GM23338 (cell line): ENCODE measurements at regions not wholly inside any gene's neighbourhood (a gene's known extent, or its start where the extent isn't known, plus 50 kb on each side); places are given as distances from the start of the nearest gene placed in this dataset.

ENCODE experiments used
- ATAC-seq: fragments of 200-7000 bp; cut with Tn5 transposase; 3 replicates; pipeline ENCODE4 v1.9.1; 2020
- DNase-seq: peaks from one replicate; pipeline ENCODE4 v3.0.0-alpha.2; 2015; ENCODE audit warnings: low spot score
- H2AFZ ChIP-seq: fragments of 200-600 bp; sonication (generic); 2 replicates; pipeline ENCODE4 v1.8.0; 2016; ENCODE audit warnings: antibody characterized with exemption, mild to moderate bottlenecking, moderate library complexity
- H3F3A ChIP-seq: fragments of 200-600 bp; sonication (generic); replicated peaks from 2 replicates; pipeline ENCODE4 v1.8.0; 2017; ENCODE audit warnings: antibody characterized with exemption, mixed run types, low read depth
- H3K27ac ChIP-seq: fragments of 200-600 bp; sonication (generic); 2 replicates; pipeline ENCODE4 v1.6.1; 2016; ENCODE audit warnings: low read depth
- H3K27me3 ChIP-seq: fragments of 200-600 bp; sonication (generic); 2 replicates; pipeline ENCODE4 v1.8.0; 2016; ENCODE audit warnings: mild to moderate bottlenecking, mixed run types, moderate library complexity; ENCODE audit not compliant: insufficient read depth
- H3K36me3 ChIP-seq: fragments of 200-600 bp; sonication (generic); 2 replicates; pipeline ENCODE4 v1.8.0; 2016; ENCODE audit warnings: mild to moderate bottlenecking; ENCODE audit not compliant: insufficient read depth
- H3K4me1 ChIP-seq: fragments of 200-600 bp; sonication (generic); 2 replicates; pipeline ENCODE4 v1.8.0; 2016; ENCODE audit warnings: mild to moderate bottlenecking, moderate library complexity; ENCODE audit not compliant: insufficient read depth
- H3K4me2 ChIP-seq: fragments of 200-600 bp; sonication (generic); 2 replicates; pipeline ENCODE4 v1.7.1; 2017; ENCODE audit warnings: mixed run types
- H3K4me3 ChIP-seq: fragments of 200-600 bp; sonication (generic); 2 replicates; pipeline ENCODE4 v1.6.1; 2016; ENCODE audit warnings: mixed run types
- H3K79me2 ChIP-seq: fragments of 200-600 bp; sonication (generic); replicated peaks from 2 replicates; pipeline ENCODE4 v1.8.0; 2017; ENCODE audit warnings: mild to moderate bottlenecking; ENCODE audit not compliant: insufficient read depth
- H3K9me2 ChIP-seq: fragments of 200-600 bp; sonication (generic); 2 replicates; pipeline ENCODE4 v1.8.0; 2017; ENCODE audit not compliant: insufficient read depth
- H4K20me1 ChIP-seq: fragments of 200-600 bp; sonication (generic); replicated peaks from 2 replicates; pipeline ENCODE4 v1.8.0; 2017; ENCODE audit warnings: mild to moderate bottlenecking; ENCODE audit not compliant: insufficient read depth
- H3K27ac Mint-ChIP-seq: 2 replicates; pipeline ENCODE4 v1.8.0; 2020; ENCODE audit warnings: inconsistent platforms, mild to moderate bottlenecking, moderate library complexity, mixed read lengths
- H3K27me3 Mint-ChIP-seq: 3 replicates; pipeline ENCODE4 v1.8.0; 2022; ENCODE audit warnings: low read depth, mild to moderate bottlenecking, moderate library complexity, mixed read lengths, inconsistent platforms; ENCODE audit not compliant: insufficient read depth, poor library complexity
- H3K36me3 Mint-ChIP-seq: 3 replicates; pipeline ENCODE4 v1.8.0; 2021; ENCODE audit warnings: low read depth, mild to moderate bottlenecking, inconsistent platforms, moderate library complexity, mixed read lengths
- H3K4me1 Mint-ChIP-seq: 3 replicates; pipeline ENCODE4 v1.8.0; 2020; ENCODE audit warnings: mild to moderate bottlenecking, inconsistent platforms, mixed read lengths
- H3K4me3 Mint-ChIP-seq: 3 replicates; pipeline ENCODE4 v1.8.0; 2021; ENCODE audit warnings: moderate library complexity, mild to moderate bottlenecking, inconsistent platforms, mixed read lengths
- H3K9me3 Mint-ChIP-seq: 3 replicates; pipeline ENCODE4 v1.8.0; 2020; ENCODE audit warnings: moderate library complexity, mild to moderate bottlenecking, inconsistent platforms, mixed read lengths
- CTCF ChIP-seq, 2 experiments: fragments of 200-600 bp in 1 of 2; sonication (generic) in 1 of 2; conservative IDR thresholded peaks; 2 replicates each; pipeline versions ENCODE4 v1.5.1 to v1.6.1; 2016 to 2017; ENCODE audit warnings: antibody characterized with exemption in 2 of 2, low read depth in 2 of 2, mild to moderate bottlenecking in 2 of 2, moderate library complexity in 1 of 2
- ETS1 ChIP-seq: IDR thresholded peaks from 2 replicates; pipeline ENCODE4 v1.6.1; 2016; ENCODE audit warnings: antibody characterized with exemption
- EZH2 ChIP-seq: fragments of 200-600 bp; sonication (generic); IDR thresholded peaks from one replicate; pipeline ENCODE4 v1.8.0; 2017; ENCODE audit warnings: antibody characterized with exemption, mild to moderate bottlenecking, low read depth; ENCODE audit not compliant: unreplicated experiment
- EZH2phosphoT487 ChIP-seq: fragments of 200-600 bp; sonication (generic); IDR thresholded peaks from one replicate; pipeline ENCODE4 v1.8.1; 2018; ENCODE audit warnings: antibody characterized with exemption; ENCODE audit not compliant: unreplicated experiment
- JUNB ChIP-seq: IDR thresholded peaks from one replicate; pipeline ENCODE4 v1.6.1; 2016; ENCODE audit warnings: antibody characterized with exemption; ENCODE audit not compliant: unreplicated experiment
- POLR2AphosphoS5 ChIP-seq: IDR thresholded peaks from 2 replicates; pipeline ENCODE4 v1.6.1; 2016; ENCODE audit warnings: antibody characterized with exemption, low read depth
- REST ChIP-seq: IDR thresholded peaks from one replicate; pipeline ENCODE4 v1.6.1; 2018; ENCODE audit warnings: antibody characterized with exemption; ENCODE audit not compliant: unreplicated experiment
- STAT1 ChIP-seq: IDR thresholded peaks from one replicate; pipeline ENCODE4 v1.6.1; 2016; ENCODE audit warnings: antibody characterized with exemption; ENCODE audit not compliant: unreplicated experiment
- ZNF331 ChIP-seq: fragments of 250-450 bp; sonication (Bioruptor Pico); IDR thresholded peaks from 2 replicates; pipeline ENCODE4 v1.5.0; 2020; ENCODE audit warnings: low read depth, mild to moderate bottlenecking, moderate library complexity

DNA sequence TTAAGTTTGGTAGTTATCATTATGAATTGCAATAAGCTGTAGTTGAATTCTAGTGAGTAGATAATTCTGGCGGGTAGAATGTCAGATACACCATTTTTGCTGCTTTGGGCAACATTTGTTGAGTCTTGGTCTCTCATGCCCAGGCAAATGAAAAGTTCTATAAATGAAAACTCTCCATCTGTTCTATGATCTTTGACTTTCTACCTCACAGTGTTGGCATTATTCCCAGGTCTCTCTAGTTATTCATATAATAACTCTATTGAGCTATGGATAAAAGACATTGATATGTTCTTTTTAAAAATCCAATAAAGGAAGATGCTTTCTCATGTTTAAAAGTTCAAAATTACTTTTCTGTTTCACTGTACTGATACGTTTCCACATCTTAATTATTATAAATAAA, 415.3 kb upstream of the SEMA3D start (continued):
- TF ChIP-seq REST = no peak
- TF ChIP-seq STAT1 = no peak
- TF ChIP-seq JUNB = no peak
- no peak for TF ChIP-seq EZH2phosphoT487

- Histone ChIP-seq H3K4me3 (no peak overlapping the region), H3K27me3 (no peaks in the 10 kb centered on the region), H3F3A (no peaks in the 10 kb centered on the region), H3K27ac (no peak overlapping the region), H4K20me1 (no peaks in the 10 kb centered on the region), H2AFZ (no peak overlapping the region), H3K9me2 (no peaks in the 10 kb centered on the region), H3K36me3 (no peaks in the 10 kb centered on the region), H3K4me2 (no peak overlapping the region), H3K4me1 (no peaks in the 10 kb centered on the region), H3K79me2 (no peaks in the 10 kb centered on the region)
- peaks cover 2% of the 10 kb centered on the region for H3K27me3 Mint-ChIP-seq
- no peaks in the 10 kb centered on the region for H3K36me3 Mint-ChIP-seq
- DNase-seq (peak; percentile 41), ATAC-seq (peak; percentile 62)
- peak overlapping the region; percentile 86 for H3K27ac Mint-ChIP-seq
- H3K9me3 Mint-ChIP-seq = no peaks in the 10 kb centered on the region
- no peak overlapping the region for H3K4me3 Mint-ChIP-seq
- peaks cover 11% of the 10 kb centered on the region; the same call in 2 of the 3 replicates for H3K4me1 Mint-ChIP-seq
- TF ChIP-seq ZNF331 (CRISPR knock-in tag) (no peak), EZH2 (no peak), CTCF (conservative IDR thresholded peaks at IDR 0.05; ENCODE audit: low read depth in 2 of 2) (no peak), ETS1 (no peak), POLR2AphosphoS5 (no peak), JUNB (no peak), REST (no peak)
Measured at GRCh38 chr7:85600395-85600794, 413.5 kb upstream of the SEMA3D start.
